Kasumi-1 (cell line): ENCODE measurements at regions not wholly inside any gene's neighbourhood (a gene's known extent, or its start where the extent isn't known, plus 50 kb on each side); places are given as distances from the start of the nearest gene placed in this dataset.

Experiments
- DNase-seq, 2 experiments: peaks; one replicate each; lab custom pipeline; 2025; lab: John Stamatoyannopoulos, UW

GRCh38 chr2:119104414-119104813 lies 54.1 kb downstream of the C1QL2 start:
- no peak for DNase-seq

GRCh38 chr2:119102964-119103363 lies 55.6 kb downstream of the C1QL2 start:
- no peak for DNase-seq

GRCh38 chr2:119088416-119088815 lies 70.1 kb downstream of the C1QL2 start:
- DNase-seq: no peak

- DNase-seq: no peak
Observed at GRCh38 chr2:119086327-119086726, 72.2 kb downstream of the C1QL2 start.

- no peak for DNase-seq
Observed at GRCh38 chr2:119085613-119086012, 72.9 kb downstream of the C1QL2 start.

GRCh38 chr2:119083416-119083815 lies 75.1 kb downstream of the C1QL2 start:
- DNase-seq: no peak

- DNase-seq: no peak
Observed at GRCh38 chr2:119082821-119083400, 75.6 kb downstream of the C1QL2 start.

GRCh38 chr2:119078796-119079195 lies 79.8 kb downstream of the C1QL2 start:
- DNase-seq: no peak

GRCh38 chr2:119076713-119077112 lies 81.8 kb downstream of the C1QL2 start:
- DNase-seq: no peak

GRCh38 chr2:119073213-119073612 lies 85.3 kb downstream of the C1QL2 start:
- DNase-seq: no peak

- no peak for DNase-seq
Observed at GRCh38 chr2:119071476-119071875, 87.1 kb downstream of the C1QL2 start.

- DNase-seq: no peak
Observed at GRCh38 chr2:119069781-119070180, 88.8 kb downstream of the C1QL2 start.

GRCh38 chr2:119068154-119068725 lies 90.3 kb downstream of the C1QL2 start:
- no peak for DNase-seq

- DNase-seq: no peak
Observed at GRCh38 chr2:119066272-119066804, 92.2 kb downstream of the C1QL2 start.

- no peak for DNase-seq
Observed at GRCh38 chr2:119065146-119065545, 93.4 kb downstream of the C1QL2 start.

- no peak for DNase-seq
Observed at GRCh38 chr2:119064567-119064966, 94.0 kb downstream of the C1QL2 start.

- no peak for DNase-seq
Observed at GRCh38 chr2:119063177-119063576, 95.4 kb downstream of the C1QL2 start.

GRCh38 chr2:119062652-119063051 lies 95.9 kb downstream of the C1QL2 start:
- no peak for DNase-seq

GRCh38 chr2:119062179-119062578 lies 96.4 kb downstream of the C1QL2 start:
- DNase-seq: no peak

GRCh38 chr2:119059940-119060339 lies 98.6 kb downstream of the C1QL2 start:
- DNase-seq: no peak

- no peak for DNase-seq
Observed at GRCh38 chr2:119059287-119059686, 99.3 kb downstream of the C1QL2 start.

GRCh38 chr2:119053700-119054436 lies 104.7 kb downstream of the C1QL2 start:
- no peak for DNase-seq

GRCh38 chr2:119051263-119051662 lies 107.3 kb downstream of the C1QL2 start:
- DNase-seq: no peak
